Neural progenitor cell (in vitro differentiated cells): ENCODE measurements at regions not wholly inside any gene's neighbourhood (a gene's known extent, or its start where the extent isn't known, plus 50 kb on each side); places are given as distances from the start of the nearest gene placed in this dataset.

Source experiments
- EZH2 ChIP-seq: fragments of 200-600 bp; sonication (generic); IDR thresholded peaks from 2 replicates; pipeline ENCODE4 v1.6.1; 2017; ENCODE audit warnings: antibody characterized with exemption, mild to moderate bottlenecking, moderate library complexity
- EZH2phosphoT487 ChIP-seq: fragments of 200-600 bp; sonication (generic); IDR thresholded peaks from 2 replicates; pipeline ENCODE4 v1.6.1; 2017; ENCODE audit warnings: antibody characterized with exemption
- TF ChIP-seq, protein P1 (sequence below): fragments of 200-600 bp; sonication (generic); IDR thresholded peaks from 2 replicates; pipeline ENCODE4 v1.5.1; 2017; ENCODE audit warnings: antibody characterized with exemption, mild to moderate bottlenecking

DNA sequence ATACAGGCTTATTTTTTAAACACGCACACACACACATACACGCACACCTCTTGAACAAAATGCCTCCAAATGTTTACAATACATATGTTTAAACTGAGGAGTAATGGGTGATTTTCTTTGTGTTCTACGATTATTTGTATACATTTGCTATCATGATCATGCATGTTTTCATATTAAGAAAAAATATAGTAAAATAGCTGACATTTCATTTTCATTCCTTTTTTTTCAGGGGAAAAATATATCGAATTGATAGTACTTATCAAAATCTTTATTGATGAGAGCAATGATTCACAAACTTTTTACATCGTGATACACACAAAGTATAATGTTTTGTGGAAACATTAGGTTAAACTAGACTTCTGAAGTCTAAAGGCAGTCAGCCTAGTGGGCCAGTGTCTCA is 618.9 kb downstream of the TECRL start:
- TF ChIP-seq, protein P1, sequence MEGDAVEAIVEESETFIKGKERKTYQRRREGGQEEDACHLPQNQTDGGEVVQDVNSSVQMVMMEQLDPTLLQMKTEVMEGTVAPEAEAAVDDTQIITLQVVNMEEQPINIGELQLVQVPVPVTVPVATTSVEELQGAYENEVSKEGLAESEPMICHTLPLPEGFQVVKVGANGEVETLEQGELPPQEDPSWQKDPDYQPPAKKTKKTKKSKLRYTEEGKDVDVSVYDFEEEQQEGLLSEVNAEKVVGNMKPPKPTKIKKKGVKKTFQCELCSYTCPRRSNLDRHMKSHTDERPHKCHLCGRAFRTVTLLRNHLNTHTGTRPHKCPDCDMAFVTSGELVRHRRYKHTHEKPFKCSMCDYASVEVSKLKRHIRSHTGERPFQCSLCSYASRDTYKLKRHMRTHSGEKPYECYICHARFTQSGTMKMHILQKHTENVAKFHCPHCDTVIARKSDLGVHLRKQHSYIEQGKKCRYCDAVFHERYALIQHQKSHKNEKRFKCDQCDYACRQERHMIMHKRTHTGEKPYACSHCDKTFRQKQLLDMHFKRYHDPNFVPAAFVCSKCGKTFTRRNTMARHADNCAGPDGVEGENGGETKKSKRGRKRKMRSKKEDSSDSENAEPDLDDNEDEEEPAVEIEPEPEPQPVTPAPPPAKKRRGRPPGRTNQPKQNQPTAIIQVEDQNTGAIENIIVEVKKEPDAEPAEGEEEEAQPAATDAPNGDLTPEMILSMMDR, result no peak
- TF ChIP-seq EZH2 (no peak), EZH2phosphoT487 (no peak)
